ENCODE measurements at regions not wholly inside any gene's neighbourhood (a gene's known extent, or its start where the extent isn't known, plus 50 kb on each side); places are given as distances from the start of the nearest gene placed in this dataset.
"Not testable (repeated sequence)": the region's sequence is repeated elsewhere in the genome, so short reads cannot be mapped to it uniquely, and the experiment has no call there.

DNA sequence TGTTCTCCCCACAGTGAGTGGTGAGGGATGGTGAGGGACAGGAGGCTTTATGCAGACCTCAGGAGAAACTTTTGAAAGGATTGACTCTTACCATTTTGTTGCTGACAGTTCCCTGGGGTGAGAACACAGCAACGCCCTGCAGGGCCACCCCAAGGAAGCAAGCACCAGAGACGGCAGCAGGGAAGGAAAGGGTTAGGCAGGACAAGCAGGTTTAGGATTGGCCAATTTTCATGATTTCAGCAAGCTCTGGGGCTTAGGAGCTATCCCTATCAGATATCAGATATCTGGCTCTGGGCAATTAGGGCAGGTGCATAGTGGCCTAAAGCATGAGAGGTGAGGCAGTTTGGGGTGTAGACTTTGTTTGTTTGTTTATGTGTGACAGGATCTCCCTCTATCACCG, 87.0 kb upstream of the LSM14A start:
- DNase-seq (ENCODE audit: low spot score) = no peak
- in situ Hi-C loops (cut with HindIII; ENCODE audit: low sequenced_read_pairs) = no loop called here

DNA sequence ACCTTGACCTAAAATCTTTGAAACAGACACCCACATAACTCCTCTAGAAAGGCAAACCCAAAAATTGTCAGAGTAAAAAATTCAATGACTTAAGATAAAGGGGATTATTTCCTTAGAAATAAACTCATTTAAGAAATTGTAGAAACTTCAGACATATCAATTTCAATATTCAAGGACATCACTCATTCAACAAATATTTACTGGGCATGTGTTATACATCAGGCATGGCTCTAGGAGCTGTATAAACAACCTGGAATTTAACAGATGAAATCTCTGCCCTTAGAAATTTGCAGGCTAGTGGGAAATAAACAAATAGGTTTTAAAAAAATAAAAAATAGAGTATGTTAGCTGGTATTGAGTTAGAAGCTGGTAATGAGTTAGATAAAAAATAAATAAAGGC, 84.0 kb upstream of the LSM14A start:
- in situ Hi-C loops (cut with HindIII; ENCODE audit: low sequenced_read_pairs) = no loop called here
- DNase-seq (ENCODE audit: low spot score) = no peak

DNA sequence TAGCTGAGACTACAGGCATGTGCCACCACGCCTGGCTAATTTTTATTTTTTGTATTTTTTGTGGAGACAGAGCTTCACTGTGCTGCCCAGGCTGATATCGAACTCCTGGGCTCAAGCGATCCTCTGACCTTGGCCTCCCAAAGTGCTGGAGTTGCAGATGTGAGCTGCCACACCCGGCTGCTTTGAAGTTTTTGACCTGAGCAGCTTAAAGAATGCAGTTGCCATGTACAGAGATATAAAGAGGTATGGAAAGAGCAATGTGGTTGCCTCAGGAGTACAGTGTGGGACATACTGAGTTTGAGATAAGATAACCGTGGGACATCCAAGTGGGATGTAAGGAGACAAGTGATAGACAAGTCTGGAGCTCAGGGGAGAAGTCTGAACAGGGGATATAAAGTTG, 82.7 kb upstream of the LSM14A start:
- in situ Hi-C loops (cut with HindIII; ENCODE audit: low sequenced_read_pairs) = no loop called here

DNA sequence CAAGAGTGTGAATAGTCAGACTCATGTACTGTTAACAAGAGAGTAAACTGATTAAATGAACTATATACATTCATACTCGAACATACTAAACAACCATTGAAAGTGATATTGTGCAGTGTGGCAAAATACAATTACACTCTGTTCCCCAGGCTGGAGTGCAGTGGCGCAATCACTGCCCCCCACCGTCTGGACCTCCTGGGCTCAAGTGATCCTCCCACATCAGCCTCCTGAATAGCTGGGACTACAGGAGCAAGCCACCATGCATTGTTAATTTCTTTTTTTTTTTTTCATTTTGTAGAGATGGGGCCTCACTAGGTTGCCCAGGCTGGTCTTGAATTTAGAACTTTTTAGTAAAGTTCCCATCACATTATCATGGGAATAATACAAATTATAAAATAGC, 77.3 kb upstream of the LSM14A start:
- DNase-seq (ENCODE audit: low spot score) = no peak
- in situ Hi-C loops (cut with HindIII; ENCODE audit: low sequenced_read_pairs) = no loop called here

More for the DNA sequence above, 82.7 kb upstream of the LSM14A start:
- DNase-seq (ENCODE audit: low spot score) = no peak

DNA sequence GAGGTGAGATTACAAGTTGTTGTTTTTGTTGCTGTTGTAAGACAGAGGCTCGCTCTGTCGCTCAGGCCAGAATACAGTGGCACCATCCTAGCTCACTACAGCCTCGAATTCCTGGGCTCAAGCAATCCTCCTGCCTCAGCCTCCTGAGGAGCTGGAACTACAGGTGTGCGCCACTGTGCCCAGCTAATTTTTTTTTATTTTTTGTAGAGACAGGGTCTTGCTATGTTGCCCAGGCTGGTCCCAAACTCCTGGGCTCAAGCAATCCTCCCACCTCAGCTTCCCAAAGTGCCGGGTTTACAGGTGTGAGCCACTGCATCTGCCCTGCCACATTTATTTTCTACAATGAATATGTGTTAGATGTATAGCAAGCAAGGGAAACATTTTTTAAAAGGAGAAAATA, 76.9 kb upstream of the LSM14A start:
- DNase-seq (ENCODE audit: low spot score); in situ Hi-C loops (cut with HindIII; ENCODE audit: low sequenced_read_pairs): not testable (repeated sequence)

DNA sequence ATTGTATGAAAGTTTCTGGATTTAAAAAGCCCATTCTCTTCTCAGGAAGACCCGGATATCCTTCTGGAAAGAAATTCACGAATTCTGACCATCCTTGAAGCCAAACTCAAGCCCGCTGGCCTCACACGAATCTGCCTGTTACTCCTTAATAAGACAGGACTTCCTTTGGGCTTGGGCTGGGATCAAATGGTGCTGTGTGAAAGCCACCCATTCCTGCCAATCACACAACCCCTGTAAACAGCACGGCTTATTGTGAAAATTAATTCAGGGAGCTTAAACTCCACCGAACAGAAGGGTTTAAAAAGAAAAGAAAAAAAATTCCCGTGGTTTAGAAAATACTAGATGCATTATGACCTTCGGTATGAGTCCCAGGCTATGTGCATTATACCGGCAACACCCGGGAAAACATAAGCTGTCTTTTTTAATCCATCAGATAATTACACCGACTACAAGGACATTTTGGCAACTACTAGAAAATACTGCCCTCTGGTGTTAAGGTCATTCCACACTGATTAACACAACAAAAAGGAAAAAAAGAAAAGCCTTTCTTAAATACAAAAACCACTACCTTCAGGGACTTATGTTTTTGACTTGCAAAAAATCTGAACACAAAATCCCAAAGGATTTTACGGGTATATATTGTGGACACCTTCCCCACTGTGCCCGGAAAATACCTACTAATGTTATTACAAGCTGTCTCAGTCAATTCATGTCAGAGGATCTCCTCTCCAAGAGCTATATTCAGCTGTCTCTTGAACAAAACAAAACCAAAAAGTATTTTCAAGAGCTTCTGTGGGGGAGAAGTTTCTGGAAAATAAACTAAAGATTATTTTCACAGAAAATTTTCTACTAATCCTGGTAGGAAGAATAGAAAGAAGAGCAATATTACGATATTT, 76.0 kb upstream of the LSM14A start:
- peak; percentile 83 for DNase-seq (ENCODE audit: low spot score)
- in situ Hi-C loops (cut with HindIII; ENCODE audit: low sequenced_read_pairs) = no loop called here

DNA sequence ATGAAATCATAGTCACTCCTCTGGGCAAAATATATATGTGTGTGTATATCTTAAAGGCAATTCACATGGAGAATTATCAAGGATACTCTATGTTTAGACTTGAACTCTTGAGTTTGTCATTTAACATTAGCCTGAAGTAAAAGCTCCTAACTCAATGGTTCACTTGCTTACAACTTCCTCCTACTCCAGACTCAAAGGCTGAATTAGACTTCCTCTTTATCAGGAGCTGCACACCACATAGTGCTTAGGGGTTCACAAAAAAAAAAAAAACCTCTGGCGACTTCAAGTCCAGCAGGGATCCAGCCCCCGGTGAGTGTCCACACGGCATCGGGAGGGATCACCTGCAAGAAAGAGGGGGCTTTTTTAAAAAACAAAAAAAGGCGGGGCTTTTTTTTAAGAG, 68.2 kb upstream of the LSM14A start:
- in situ Hi-C loops (cut with HindIII; ENCODE audit: low sequenced_read_pairs) = no loop called here
- no peak for DNase-seq (ENCODE audit: low spot score)

DNA sequence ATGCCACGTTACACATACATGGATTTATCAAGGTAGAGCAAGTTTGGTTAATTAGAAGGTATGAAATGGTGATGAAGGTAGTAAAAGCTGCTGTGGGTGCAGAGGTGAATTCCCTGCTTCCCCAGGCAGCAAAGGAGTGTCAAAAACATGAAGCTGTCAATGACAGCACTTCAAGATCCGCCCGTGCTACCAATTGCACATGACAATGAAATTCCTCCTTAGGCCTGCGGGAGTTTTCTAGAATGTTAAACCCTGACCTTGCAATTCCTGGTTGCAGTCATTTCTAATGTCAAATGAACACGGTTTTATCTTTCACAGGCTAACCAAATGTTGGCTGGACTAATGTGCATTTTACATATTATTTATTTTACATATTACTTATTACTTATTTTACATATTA, 67.7 kb upstream of the LSM14A start:
- in situ Hi-C loops (cut with HindIII; ENCODE audit: low sequenced_read_pairs) = no loop called here
- no peak for DNase-seq (ENCODE audit: low spot score)

DNA sequence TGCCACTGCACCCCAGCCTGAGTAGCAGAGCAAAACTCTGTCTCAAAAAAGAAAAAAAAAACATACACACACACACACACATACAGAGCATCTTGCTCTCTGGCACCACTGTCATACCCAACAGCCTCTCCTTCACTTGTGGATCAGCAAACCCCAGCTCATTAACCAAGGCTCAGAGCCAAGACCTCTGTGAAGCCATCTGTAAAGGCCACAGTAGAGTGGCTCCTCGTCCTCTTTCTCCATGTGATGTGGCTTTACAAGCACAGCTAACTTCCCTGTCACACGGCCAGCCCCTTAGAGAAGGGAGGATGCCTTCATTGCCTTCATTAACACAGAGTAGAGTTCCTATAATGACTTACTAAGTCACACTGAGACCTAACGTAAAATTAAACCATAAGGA, 62.7 kb upstream of the LSM14A start:
- peak; percentile 18 for DNase-seq (ENCODE audit: low spot score)
- in situ Hi-C loops (cut with HindIII; ENCODE audit: low sequenced_read_pairs) = no loop called here

DNA sequence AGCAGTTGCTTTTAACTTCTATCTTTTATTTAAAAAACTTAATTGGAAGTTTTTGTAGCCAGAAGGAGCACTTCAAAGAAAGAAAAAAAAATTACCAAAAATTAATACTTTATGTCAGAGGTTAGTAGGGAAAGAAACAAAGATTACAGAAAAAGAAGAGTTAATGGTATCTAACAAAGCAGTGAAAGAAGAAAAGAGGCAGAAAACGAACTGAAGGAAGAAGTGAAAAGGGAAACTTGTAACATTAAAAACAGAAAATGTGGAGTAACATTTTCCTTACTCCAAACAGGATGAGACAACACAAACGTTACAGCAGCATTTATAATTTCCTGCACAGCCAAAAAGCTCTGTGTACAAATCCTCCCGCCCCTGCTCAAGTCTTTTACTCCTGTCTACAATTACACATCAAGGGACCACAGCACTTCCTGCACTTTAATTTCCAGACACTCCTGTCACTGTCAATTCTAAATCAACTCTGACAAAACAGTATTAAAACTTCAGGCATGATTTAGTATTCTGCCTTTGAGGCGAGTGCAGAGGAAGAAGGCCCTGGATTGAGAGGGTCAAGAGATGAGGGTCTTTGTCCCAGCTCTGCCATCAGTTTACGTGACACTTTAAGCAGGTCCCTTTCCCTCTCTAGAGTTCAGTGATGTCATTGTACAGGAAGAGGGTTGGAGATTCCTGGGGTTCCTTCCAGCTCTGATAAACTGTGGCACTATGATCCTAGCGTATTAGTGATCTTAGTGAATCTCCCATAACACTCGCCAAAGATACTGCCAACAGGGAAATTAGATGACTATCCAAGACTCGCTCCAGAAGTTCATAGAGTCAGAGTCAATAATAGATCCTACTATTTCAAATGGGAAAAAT, 53.2 kb upstream of the LSM14A start:
- in situ Hi-C loops (cut with HindIII; ENCODE audit: low sequenced_read_pairs) = no loop called here
- no peak for DNase-seq (ENCODE audit: low spot score)

DNA sequence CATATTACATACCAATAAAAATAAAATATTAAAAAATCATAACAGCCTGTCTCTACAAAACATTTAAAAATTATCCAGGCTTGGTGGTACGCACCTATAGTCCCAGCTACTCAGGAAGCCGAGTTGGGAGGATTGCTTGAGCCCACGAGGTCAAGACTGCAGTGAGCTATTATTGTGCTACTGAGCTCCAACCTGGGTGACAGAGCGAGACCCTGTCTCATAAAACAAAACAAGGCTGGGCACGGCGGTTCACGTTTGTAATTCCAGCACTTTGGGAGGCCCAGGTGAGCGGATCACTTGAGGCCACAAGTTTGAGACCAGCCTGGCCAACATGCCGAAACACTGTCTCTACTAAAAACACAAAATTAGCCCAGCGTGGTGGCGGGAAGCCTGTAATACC, 52.2 kb upstream of the LSM14A start:
- no peak for DNase-seq (ENCODE audit: low spot score)
- in situ Hi-C loops (cut with HindIII; ENCODE audit: low sequenced_read_pairs) = no loop called here

DNA sequence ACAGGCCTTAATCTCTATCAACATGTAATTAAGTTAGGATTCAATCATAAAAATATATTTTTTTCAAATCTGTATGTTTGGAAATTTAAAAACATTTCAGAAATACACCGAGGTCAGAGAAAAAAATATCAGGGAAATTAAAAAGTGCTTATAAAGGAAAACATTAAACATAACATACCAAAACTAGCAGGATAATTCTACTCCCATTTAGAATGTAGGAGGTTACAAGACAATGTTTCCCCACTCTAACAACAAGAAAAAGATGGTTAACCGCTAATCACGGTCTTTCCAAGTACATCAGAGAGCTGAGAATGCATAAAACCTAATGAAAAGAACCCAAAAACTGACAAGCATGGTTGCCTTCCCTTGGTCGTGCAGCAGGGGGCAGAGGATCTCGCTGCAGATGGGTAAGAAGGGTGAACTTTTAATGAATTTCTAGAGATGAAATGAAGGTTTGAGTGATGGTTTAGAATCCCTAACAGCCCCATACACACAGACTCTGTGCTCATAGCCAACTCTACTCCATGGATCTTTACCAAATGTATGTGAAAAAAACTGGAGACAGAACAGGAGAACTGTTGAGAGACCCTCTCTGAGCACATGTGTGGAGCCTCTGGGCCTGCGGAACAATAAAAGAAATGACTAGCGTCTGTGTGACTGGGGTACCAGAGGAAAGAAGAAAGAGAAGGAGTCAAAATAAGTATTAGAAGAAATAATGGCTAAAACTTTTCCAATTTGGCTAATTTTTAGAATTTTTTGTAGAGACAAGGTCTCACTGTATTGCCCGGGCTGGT, 51.3 kb upstream of the LSM14A start:
- peak; percentile 24 for DNase-seq (ENCODE audit: low spot score)
- in situ Hi-C loops (cut with HindIII; ENCODE audit: low sequenced_read_pairs) = no loop called here

All from G401 (cell line).